NCI-H2081 treated with DMSO at 0.1 percent for 48 hours (cell line): ENCODE measurements at regions not wholly inside any gene's neighbourhood (a gene's known extent, or its start where the extent isn't known, plus 50 kb on each side); places are given as distances from the start of the nearest gene placed in this dataset.
"Not testable (repeated sequence)": the region's sequence is repeated elsewhere in the genome, so short reads cannot be mapped to it uniquely, and the experiment has no call there.

Experiments used
- DNase-seq: peaks from one replicate; lab custom pipeline; 2025; lab: John Stamatoyannopoulos, UW

DNA sequence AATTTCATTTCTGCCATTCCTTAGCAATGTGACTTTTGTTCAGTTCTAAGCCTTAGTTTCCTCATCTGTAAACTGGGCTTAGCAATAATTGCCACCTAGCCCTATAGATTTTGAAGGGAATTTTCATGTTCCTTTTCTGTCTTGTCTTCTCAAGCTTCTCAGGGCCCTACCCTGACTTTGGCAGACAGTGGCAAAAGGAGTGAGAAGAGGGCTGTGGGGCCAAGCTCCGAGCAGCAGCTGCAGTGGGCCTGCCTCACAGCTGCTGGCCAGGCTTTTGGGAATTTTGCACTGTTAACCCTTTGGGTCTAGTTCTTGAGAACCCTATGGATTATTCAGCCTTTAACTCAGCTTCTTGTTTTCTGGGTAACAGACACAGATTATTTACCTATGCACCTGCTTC lies 67.6 kb upstream of the IGSF1 start:
- DNase-seq = no peak

DNA sequence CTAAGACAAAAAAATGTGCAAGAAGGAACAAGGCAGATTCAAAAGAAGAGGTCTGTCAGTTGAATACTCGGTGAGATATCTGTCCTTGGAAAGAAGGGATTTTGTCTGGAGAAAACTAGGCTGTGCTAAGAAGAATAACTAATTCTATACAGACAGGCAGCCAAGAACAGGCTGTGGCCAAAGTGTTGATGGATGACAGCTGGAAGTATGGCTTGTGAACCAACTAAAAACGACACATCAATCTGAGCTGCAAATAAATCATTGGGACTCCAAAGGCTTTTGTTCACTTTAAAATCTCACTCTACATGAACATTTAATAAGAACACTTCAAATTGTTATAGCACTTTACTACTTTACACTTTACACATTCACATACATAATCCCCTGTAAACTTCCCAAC lies 70.5 kb upstream of the IGSF1 start:
- no peak for DNase-seq

DNA sequence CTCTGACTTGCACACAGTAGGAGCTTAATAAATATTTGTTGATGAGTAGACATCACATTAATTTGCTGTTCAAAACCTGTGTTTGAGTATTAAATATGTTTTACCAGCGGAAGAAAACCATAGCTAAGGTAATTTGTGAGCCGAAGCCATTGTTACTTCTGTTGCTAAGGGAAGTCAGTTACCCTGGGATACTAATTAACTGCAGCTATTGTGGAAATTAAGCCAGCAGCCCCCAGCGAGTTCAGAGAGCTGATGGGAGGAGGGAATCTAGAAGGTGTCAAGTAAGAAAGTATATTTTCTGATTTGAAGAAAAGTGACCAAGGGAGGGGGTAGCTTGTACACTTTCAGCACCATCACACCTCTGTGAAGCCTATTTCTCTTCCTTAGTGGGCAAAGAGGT lies 76.7 kb upstream of the IGSF1 start:
- no peak for DNase-seq

DNA sequence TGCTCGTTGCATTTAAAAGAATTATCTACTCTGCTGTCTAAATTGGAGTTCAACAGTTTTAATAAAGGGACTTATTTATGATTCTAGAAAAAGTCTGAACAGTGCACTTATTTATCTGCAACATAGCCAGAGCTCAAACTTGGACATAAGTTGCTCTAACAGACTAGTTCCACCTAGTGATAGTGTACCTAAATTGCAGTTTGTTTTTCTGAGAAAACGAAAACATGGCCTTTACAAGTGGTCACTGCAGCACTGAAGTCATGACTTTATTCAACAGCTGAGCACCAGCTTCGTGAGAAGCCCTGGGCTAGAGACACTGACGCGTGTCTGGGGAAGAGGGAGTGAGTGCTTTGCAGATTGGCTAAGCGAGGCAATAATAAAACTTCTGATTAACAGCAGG lies 77.3 kb upstream of the IGSF1 start:
- DNase-seq = no peak

DNA sequence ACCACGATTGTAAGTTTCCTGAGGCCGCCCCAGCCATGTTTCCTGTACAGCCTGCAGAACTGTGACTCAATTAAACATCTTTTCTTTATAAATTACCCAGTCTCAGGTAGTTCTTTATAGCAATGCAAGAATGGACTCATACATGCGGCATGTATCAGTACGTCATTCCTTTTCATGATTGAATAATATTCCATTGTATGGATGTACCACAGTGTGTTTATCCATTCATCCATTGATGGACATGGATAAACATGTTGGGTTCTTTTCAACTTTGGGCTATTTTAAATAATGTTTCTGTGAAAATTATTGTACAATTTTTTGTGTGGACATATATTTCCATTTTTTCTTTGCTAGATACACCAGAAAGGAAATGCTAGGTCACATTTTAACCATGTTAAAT lies 99.2 kb upstream of the IGSF1 start:
- no peak for DNase-seq

DNA sequence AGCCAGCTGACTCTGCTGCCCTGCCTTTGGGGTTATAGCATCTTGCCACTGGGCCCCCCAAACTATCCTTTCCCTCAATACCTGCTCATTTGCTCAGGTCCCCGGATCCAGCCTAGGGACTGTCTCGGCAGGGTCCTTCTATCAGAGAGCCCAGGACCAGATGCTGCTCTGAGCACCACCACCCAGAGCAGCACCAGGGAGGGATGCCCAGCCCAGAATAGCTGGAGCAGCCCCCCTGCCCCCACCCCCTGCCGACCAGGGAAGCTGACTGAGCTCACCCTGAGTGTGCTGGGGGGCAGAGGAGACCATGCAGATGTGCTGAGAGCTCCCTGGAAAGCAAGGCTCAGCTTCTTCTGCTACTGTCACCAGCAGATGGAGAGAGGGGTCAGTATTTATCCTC lies 103.6 kb upstream of the IGSF1 start:
- no peak for DNase-seq

DNA sequence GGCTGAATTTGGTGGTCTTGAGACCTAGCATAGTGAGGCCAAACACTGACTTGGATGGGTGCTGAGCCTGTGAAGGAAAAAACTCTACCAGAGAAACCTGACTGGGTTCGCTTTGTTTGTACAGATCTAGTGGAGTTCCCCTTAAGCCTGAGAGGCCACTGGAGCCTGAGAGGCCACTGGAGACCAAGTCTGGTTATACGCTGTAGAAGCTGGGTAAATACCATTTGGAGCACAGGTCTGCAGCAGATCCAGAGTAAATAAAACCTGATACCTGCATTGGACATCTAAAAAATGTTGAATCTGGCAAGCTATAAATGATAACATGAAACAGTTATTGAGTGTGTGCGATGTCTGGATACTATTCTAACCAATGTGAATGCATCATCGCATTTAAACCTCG lies 104.3 kb upstream of the IGSF1 start:
- DNase-seq = no peak

DNA sequence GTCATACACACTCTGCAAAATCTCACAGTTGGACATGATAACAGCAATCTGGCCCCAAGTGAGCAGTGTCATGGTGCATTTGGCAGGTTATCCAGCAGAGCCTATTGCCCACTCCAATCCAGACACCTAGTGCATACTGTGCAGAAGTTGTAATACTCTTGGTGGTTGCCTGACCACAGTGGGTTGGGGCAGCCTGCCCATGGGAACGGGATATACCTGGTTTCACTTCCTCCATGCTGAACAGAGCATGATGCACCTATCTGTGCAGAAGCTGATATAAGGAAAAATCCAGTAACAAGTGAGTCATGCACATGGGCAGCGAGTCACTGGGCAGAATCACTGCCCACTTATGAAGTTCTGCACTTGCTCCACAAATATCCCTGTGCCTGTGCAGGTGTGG lies 105.3 kb upstream of the IGSF1 start:
- no peak for DNase-seq

DNA sequence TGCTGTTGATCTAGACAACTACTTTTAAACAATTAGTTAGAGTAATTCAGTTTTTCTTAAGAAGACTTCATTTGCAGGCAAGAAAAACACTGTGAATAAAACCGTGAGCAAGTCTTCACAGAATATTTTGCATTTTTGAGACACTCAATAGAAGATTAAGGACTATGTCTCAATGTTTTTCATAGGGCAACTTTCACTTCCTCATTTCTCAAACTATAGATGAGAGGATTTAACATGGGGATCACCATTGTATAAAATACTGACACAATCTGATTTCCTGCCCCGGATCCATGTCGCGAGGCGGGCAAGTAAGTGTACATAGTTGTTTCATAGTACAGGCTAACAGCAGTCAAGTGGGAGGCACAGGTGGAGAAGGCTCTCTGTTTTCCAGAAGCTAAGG lies 108.8 kb upstream of the IGSF1 start:
- no peak for DNase-seq

DNA sequence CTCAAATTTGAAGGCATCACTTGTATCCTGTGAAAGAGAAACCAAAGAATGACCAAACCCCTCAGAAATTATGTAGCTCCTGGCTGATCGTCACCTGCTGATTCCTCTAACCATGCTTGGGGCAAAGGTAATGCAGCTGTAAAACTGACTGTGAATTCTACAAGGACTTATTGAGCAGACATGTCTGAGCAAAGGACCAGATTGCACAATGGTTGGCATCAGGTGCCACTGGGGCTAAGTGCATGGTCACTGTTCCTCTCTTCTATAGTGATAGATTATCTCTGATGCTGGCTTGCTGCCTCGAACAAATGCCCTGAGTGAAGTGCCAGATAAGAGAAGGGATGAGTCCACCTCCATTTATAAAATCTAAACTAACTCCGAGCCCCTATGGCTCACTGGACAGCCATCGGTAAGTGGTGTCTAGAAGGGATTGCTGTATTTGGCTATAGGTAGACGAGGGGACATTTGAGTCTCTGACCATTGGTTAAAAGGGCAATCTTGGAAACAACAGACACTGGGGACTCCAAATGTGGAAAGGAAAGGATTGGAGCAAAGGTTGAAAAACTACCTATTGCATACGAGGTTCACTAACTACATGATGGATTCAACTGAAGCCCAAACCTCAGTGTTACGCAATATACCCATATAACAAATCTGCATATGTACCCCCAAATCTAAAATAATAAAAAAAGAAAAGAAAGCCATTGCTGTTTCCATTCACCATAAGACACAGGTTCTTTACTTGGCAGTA lies 110.7 kb upstream of the IGSF1 start:
- no peak for DNase-seq

DNA sequence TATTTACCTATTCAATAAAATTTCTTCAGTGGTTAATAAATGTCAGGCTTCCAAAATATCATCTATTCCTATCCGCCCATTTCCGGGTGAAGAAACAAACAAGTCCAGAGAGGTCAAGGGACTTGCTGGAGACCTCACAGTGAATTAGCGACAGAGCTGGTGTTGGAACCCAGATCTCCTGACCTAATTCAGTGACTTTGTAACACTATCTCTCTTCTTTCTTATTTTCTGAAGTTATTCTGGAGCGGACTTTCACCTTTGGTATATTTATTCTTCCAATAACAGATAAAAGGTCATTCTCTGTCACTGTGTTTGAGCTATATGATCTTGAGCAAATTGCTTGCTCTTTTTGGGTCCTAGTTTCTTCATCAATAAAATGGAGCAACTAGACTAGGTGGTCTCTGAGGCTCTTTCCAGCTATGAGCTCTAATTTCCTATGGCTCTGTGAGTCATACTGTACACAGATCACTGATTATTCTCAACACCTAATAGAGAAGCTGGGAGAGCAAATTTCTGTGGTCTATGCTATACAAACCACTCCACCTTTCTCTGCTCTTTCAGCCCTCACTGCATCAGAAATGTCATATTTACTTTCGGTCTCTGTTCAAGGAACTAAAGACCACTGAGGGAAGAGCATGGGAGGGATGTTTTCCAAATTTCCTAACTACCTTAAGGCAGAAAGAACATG lies 113.2 kb upstream of the IGSF1 start:
- DNase-seq = no peak

DNA sequence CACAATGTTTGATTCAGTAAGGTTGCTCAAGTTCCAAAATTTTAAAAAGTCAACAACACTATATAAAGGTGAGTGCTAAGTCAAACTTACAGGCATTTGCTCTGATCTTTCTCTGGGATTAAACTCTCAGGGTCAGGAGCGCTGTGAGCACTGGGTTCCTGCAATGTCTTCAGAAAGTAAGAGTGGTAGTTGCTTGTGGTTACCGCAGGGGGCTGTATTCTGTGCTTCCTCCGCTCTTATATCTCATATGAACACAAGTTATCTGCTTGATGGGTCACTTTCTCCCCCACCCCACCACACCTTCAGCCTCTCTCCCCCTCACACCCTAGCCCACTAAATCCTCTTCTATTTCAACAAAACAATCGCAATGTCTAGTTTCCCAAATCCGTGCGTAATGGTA lies 116.4 kb upstream of the IGSF1 start:
- no peak for DNase-seq

DNA sequence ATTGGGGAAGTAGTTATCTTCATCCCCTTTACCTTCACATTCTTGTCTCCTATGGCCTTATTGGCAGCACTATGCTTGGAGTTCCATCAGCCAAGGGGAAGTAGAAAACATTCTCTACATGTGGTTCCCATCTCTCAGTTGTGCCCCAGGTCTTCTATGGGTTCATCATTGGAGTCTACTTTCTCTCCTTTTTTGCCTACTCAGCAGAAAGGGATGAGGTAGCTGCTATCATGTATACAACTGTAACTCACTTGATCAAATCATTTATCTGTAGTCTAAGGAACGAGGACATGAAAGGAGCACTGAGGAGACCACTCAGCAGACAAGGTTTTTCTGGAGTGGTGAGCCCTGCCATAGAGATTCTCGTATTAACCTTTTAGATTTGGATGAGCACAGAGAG lies 119.0 kb upstream of the OR13H1 start:
- DNase-seq = no peak

DNA sequence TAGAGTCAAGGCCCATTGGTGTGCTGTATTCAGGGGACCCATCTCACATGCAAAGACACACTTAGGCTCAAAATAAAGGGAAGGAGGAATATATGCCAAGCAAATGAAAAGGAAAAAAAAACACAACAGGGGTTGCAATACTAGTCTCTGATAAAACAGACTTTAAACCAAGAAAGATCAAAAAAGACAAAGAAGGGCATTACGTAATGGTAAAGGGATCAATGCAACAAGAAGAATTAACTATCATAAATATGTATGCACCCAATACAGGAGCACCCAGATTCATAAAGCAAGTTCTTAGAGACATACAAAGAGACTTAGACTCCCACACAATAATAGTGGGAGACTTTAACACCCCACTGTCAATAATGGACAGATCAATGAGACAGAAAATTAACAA lies 113.4 kb upstream of the OR13H1 start:
- DNase-seq = not testable (repeated sequence)

DNA sequence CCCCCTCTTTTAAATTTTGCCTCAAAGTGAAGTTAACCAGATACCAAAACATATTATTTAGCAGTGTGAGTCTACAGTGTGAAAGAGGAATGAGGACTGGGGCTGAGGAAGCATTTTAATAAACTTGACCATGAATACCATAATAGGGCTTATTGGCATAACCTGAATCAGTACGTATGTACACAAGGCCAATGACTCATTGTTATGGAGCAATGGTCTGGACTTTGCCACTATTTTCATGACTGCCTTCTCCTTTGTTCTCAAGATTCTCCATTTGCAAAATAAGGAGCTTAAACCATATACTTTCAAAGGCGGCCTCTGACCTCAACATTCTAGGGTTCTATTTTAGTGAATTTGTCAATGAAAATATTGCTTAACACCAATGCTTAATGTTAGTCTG lies 102.8 kb upstream of the OR13H1 start:
- DNase-seq = no peak

DNA sequence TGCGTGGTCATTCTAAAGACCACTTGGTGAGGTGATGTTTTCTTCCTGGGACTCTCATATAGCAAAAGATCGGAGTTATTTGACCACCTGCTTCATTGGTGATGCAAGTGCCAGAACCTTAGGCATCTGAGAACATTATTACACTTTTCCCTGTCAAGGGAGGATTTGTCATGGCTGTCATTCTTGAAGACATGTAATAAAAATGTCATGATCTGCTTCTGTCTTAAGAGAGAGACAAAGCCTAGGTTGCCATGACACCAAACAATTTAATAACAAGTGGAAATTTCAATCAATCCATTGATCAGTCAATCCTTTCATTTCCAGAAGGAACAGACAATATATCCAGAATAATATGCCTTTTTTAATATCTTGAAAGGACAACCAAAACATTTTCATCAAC lies 97.9 kb upstream of the OR13H1 start:
- DNase-seq = no peak

DNA sequence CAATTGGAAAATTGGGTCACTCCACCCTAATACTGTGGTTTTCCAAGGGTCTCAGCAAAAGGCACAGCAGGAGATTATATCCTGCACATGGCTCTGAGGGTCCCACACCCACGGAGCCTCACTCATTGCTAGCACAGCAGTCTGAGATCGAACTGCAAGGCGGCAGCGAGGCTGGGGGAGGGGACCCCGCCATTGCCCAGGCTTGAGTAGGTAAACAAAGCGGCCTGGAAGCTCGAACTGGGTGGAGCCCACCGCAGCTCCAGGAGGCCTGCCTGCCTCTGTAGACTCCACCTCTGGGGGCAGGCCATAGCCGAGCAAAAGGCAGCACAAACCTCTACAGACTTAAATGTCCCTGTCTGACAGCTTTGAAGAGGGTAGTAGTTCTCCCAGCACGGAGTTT lies 82.0 kb upstream of the OR13H1 start:
- not testable (repeated sequence) for DNase-seq

DNA sequence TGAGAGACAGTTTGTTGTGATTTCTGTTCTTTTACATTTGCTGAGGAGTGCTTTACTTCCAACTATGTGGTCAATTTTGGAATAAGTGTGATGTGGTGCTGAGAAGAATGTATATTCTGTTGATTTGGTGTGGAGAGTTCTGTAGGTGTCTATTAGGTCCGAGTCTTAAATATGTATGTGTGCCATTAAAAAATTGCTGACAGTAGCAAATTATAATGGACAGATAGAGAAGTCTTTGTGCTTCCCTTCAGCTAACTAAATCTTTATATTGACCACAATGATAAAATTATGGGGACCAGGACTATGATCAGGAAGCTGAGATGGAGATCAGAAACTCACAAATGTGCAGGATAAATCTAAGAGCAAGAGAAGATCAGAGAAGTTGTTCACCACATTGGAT lies 70.1 kb upstream of the OR13H1 start:
- not testable (repeated sequence) for DNase-seq

DNA sequence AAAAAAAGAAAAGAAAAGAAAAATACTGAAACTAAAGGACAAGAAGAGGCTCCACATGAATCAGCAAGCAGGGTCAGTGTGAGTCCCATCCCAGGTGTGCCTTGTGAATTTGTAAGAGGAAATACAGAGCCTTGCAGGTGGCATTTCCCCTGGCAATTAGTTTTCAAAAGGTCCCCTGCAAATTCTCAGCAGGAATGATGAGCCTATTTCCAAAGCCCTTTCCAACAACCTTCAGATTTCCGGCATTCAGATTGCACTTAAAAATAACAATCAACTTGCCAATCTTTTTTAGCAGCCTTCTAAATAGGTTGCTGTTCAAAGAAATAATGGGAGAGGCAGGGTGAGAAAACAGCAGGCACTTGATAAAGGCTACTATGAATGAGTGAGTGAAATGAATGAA lies 66.4 kb upstream of the OR13H1 start:
- peak; percentile 17 for DNase-seq
